GM12874 (cell line): ENCODE measurements at regions not wholly inside any gene's neighbourhood (a gene's known extent, or its start where the extent isn't known, plus 50 kb on each side); places are given as distances from the start of the nearest gene placed in this dataset.

Source experiments
- TF ChIP-seq, protein P1 (sequence below): IDR thresholded peaks from 2 replicates; pipeline ENCODE4 v1.5.1; 2011; ENCODE audit warnings: low read depth, mild to moderate bottlenecking, control low read depth, low read length, moderate library complexity; ENCODE audit not compliant: insufficient read depth

DNA sequence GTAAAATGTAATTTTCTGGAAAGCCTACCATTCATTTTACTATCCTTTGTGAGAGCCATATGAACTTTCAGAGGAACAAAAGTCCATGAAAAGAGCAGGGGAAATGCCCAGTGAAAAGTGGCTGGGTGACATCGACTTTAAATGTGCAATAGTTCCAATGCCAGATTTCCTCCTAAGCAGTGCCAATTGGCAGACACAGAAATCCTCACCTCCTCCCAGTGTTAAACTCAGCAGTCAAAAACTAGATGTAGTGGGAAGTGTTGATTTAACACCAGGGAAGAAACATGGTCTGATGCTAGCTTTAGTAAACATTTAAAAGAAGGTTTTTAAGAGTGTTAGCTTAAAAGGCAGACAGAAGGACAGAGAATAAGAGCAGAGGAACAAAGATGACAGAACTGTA, 2055.2 kb downstream of the MAT2B start:
- TF ChIP-seq, protein P1, sequence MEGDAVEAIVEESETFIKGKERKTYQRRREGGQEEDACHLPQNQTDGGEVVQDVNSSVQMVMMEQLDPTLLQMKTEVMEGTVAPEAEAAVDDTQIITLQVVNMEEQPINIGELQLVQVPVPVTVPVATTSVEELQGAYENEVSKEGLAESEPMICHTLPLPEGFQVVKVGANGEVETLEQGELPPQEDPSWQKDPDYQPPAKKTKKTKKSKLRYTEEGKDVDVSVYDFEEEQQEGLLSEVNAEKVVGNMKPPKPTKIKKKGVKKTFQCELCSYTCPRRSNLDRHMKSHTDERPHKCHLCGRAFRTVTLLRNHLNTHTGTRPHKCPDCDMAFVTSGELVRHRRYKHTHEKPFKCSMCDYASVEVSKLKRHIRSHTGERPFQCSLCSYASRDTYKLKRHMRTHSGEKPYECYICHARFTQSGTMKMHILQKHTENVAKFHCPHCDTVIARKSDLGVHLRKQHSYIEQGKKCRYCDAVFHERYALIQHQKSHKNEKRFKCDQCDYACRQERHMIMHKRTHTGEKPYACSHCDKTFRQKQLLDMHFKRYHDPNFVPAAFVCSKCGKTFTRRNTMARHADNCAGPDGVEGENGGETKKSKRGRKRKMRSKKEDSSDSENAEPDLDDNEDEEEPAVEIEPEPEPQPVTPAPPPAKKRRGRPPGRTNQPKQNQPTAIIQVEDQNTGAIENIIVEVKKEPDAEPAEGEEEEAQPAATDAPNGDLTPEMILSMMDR = no peak

DNA sequence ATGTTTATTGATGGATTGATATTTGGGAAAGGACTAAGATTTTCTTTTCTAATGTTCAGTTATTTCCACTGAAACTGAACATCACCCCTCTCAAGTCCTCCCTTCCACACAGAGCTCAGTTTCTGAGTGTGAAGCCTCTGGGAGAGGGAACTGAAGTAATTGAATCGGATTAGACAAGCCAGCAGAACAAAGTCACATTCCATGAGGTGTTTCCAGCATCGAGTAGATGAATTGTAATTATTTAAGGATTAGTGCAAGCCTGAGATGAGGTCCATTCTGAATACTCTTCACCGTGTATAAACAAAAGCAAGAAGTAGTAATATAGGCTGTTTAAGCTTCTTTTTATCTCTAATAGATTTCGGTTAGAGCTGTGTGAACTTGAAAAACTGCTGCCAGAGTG, 2060.5 kb downstream of the MAT2B start:
- TF ChIP-seq, protein P1 = no peak

DNA sequence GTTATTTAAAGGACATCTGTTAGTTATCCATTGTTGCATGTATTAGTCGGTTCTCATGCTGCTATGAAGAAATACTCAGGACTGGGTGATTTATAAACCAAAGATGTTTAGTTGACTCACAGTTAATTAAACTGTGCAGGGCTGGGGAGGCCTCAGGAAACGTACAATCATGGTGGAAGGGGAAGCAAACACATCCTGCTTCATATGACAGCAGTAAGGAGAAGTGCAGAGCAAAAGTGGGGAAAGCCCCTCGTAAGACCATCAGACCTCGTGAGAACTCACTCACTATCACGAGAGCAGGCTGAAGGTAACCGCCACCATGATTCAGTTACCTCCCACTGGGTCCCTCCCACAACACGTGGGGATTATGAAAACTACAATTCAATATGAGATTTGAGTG, 2064.1 kb downstream of the MAT2B start:
- TF ChIP-seq, protein P1 = no peak

DNA sequence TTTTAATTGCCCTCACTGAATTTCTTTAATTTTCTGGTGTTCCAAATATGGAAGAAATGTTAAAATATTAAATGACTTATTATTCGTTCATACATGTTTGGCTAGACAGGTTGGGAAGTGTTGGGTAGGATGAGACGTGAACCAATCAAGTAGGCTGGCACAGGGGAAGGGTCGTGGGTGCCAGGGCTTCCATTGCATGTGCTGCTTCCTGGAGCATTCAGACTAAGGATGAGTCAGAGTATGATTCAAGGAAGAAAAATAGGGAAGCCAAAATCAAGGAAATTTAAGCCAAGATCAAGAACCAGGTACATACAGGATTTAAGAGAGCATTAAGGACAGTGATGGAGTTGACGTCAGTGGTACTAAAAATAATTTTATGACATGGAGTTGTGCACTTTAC, 2068.0 kb downstream of the MAT2B start:
- TF ChIP-seq, protein P1 = no peak

DNA sequence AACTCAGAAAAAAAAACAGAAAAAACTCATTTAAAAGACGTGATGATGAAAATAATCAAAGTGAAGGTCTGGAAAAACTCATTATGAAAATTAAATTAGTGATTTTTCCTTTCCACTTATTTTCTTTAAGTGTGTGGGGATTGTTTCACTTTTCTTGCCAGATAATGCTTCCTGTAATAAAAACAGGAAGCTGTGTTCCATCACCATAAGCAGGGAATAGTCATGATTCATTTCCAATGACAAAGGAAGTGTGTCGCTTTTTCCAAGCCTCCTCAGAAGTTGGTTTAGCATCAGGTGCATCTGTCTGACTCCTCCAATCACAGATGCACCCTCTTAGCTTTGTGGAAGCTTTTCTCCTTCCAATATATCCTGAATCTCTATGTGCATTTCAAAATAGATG, 2068.7 kb downstream of the MAT2B start:
- TF ChIP-seq, protein P1 = no peak

DNA sequence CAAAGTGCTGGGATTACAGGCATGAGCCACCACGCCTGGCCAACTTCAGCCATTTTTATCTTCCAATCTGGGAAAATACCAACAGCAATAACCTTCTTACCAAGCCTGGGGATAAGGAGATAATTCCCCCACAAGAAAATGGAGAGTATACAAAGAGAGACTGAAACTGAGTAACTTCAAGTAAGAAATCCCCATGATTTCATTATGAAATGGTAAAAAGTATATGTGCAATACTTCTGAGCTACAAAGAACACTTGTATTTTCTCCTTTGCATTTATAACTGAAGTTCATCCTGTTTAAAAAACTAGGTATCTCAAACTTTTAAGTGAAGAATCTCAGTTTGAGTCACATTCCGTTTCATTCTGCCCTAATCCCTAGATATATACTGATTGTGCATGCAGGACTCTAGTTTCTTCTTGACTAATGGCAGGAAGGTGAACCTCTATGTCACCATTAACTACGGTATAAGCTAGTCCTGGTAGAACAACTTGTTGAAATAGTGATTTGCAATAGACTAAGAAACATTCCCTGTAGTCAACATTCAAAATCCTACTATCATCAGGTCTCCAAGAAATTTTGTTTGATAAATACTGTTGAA, 2071.4 kb downstream of the MAT2B start:
- TF ChIP-seq, protein P1 = no peak

DNA sequence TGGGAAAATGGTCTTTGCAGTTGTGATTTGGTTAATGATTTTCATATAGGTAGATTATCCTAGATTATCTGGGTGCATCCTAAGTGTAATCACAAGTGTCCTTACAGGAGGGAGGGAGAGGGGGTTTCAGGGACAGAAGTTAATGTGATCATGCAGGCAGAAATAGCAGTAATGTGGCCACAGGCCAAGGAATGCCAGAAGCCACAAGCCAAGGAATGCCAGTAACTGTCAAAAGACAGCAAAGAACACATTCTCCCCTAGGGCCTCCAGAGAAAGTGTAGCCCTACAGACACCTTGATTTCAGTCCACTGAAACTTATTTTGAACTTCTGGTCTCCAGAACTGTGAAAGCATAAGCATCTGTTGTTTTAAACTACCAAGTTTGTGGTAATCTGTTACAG, 2074.5 kb downstream of the MAT2B start:
- TF ChIP-seq, protein P1 = no peak
